GM20000 (cell line): ENCODE measurements at regions not wholly inside any gene's neighbourhood (a gene's known extent, or its start where the extent isn't known, plus 50 kb on each side); places are given as distances from the start of the nearest gene placed in this dataset.
"Not testable (repeated sequence)": the region's sequence is repeated elsewhere in the genome, so short reads cannot be mapped to it uniquely, and the experiment has no call there.

Experiments
- DNase-seq: peaks from one replicate; pipeline ENCODE4 v3.0.0; 2012; ENCODE audit warnings: low spot score
- CTCF ChIP-seq: IDR thresholded peaks from 2 replicates; pipeline ENCODE4 v1.5.1; 2012; ENCODE audit warnings: mild to moderate bottlenecking, control low read depth; ENCODE audit errors: extremely low read depth, missing control alignments

GRCh38 chr2:129913695-129914495 is 65.6 kb upstream of the RAB6C start:
- no peak for DNase-seq
- no peak for TF ChIP-seq CTCF

GRCh38 chr2:129914538-129915302 is 64.7 kb upstream of the RAB6C start:
- TF ChIP-seq CTCF: no peak
- DNase-seq: no peak

GRCh38 chr2:129915303-129915840 is 64.1 kb upstream of the RAB6C start:
- no peak for TF ChIP-seq CTCF
- DNase-seq: no peak

- TF ChIP-seq CTCF: no peak
- no peak for DNase-seq
These were observed 60.9 kb upstream of the RAB6C start for GRCh38 chr2:129918604-129919003.

GRCh38 chr2:129922571-129923264 is 56.7 kb upstream of the RAB6C start:
- no peak for DNase-seq
- TF ChIP-seq CTCF: no peak

GRCh38 chr2:129923265-129924091 is 56.0 kb upstream of the RAB6C start:
- TF ChIP-seq CTCF: peak; percentile 36
- DNase-seq: no peak

- DNase-seq: not testable (repeated sequence)
These were observed 55.4 kb upstream of the RAB6C start for GRCh38 chr2:129924115-129924514.
